Esophagus squamous epithelium (tissue), 5 donors: ENCODE measurements at regions not wholly inside any gene's neighbourhood (a gene's known extent, or its start where the extent isn't known, plus 50 kb on each side); places are given as distances from the start of the nearest gene placed in this dataset.

ENCODE experiments used
- DNase-seq: peaks from one replicate; lab custom pipeline; 2025; lab: John Stamatoyannopoulos, UW
- H3K27ac ChIP-seq, 4 donors: fragments of 200-600 bp; sonication (generic); one replicate each; pipeline ENCODE4 v1.5.1; 2016 to 2019; ENCODE audit warnings: mild to moderate bottlenecking in 1 of 4
- H3K27me3 ChIP-seq, 4 donors: fragments of 200-600 bp; sonication (generic); 1 replicate in 3 of 4; 2 replicates in 1 of 4; pipeline versions ENCODE4 v1.5.1 to v1.6.0; 2017 to 2021; ENCODE audit warnings: antibody characterized with exemption in 1 of 4
- H3K36me3 ChIP-seq, 3 donors: fragments of 200-600 bp; sonication (generic); one replicate each; pipeline ENCODE4 v1.5.1; 2016 to 2019
- H3K4me1 ChIP-seq, 3 donors: fragments of 200-600 bp; sonication (generic); one replicate each; pipeline ENCODE4 v1.5.1; 2017 to 2019
- H3K4me3 ChIP-seq, 4 donors: fragments of 200-600 bp; sonication (generic); 1 replicate in 3 of 4; 2 replicates in 1 of 4; pipeline ENCODE4 v1.5.1; 2016 to 2019; ENCODE audit warnings: mild to moderate bottlenecking in 2 of 4, moderate library complexity in 1 of 4
- H3K9me3 ChIP-seq, 3 donors: fragments of 200-600 bp; sonication (generic); one replicate each; pipeline ENCODE4 v1.5.1; 2016 to 2019
- CTCF ChIP-seq, 6 experiments: fragments of 450-650 bp in 4 of 6; fragments of 200-600 bp in 2 of 6; sonication (generic) in 2 of 6; IDR thresholded peaks; one replicate each; pipeline ENCODE4 v1.5.1; 2016 to 2019; ENCODE audit warnings: antibody characterized with exemption in 6 of 6, mild to moderate bottlenecking in 4 of 6, moderate library complexity in 4 of 6
- POLR2A ChIP-seq, 4 donors: fragments of 450-650 bp; IDR thresholded peaks; one replicate each; pipeline ENCODE4 v1.6.1; 2017; ENCODE audit warnings: antibody characterized with exemption in 4 of 4, mild to moderate bottlenecking in 4 of 4, moderate library complexity in 3 of 4
- WGBS, 2 donors: methylation state at CpG; one replicate each; pipeline ENCODE4 v1.1.5; 2018; 5-methylcytosine and 5-hydroxymethylcytosine counted together
- intact Hi-C: fragments of 100-400 bp; cut with DNase I; formaldehyde crosslinking; loops from one replicate; pipeline ENCODE4 v1.15.0; 2022
- donor health status: DM: yes; HTN: yes; CAD: no.

- H3K27ac ChIP-seq = no peak overlapping the region
- TF ChIP-seq CTCF (IDR thresholded peaks at IDR 0.05) (no peak), POLR2A (IDR thresholded peaks at IDR 0.05) (no peak)
- H3K4me3 ChIP-seq = no peak overlapping the region
- intact Hi-C loops = no loop called here
- no peak for DNase-seq
- no peaks in the 10 kb centered on the region for H3K9me3 ChIP-seq
- H3K4me1 ChIP-seq = no peaks in the 10 kb centered on the region
- whole genome bisulfite sequencing, 2 donors = 54 to 55% methylated on average over 4 of the region's 4 CpGs
- H3K27me3 ChIP-seq = no peaks in the 10 kb centered on the region
- no peaks in the 10 kb centered on the region for H3K36me3 ChIP-seq
Measured at GRCh38 chr15:87639305-87640011, 617.1 kb downstream of the NTRK3 start.

- Histone ChIP-seq H3K9me3 (no peaks in the 10 kb centered on the region), H3K36me3 (no peaks in the 10 kb centered on the region), H3K4me1 (no peaks in the 10 kb centered on the region), H3K27ac (no peak overlapping the region), H3K4me3 (no peak overlapping the region), H3K27me3 (no peaks in the 10 kb centered on the region)
- WGBS, 2 donors = 44 to 58% methylated on average over 3 of the region's 3 CpGs
- no peak for DNase-seq
- TF ChIP-seq CTCF (IDR thresholded peaks at IDR 0.05) (no peak), POLR2A (IDR thresholded peaks at IDR 0.05) (no peak)
- intact Hi-C loops = no loop called here
Measured at GRCh38 chr15:87638554-87639083, 617.9 kb downstream of the NTRK3 start.

GRCh38 chr15:87634361-87634760 is 622.2 kb downstream of the NTRK3 start:
- intact Hi-C loops = no loop called here

GRCh38 chr15:87633525-87633924 is 623.0 kb downstream of the NTRK3 start:
- Histone ChIP-seq H3K4me1 (no peaks in the 10 kb centered on the region), H3K27ac (no peak overlapping the region), H3K27me3 (no peaks in the 10 kb centered on the region), H3K9me3 (no peaks in the 10 kb centered on the region), H3K4me3 (no peak overlapping the region), H3K36me3 (no peaks in the 10 kb centered on the region)
- no peak for DNase-seq
- intact Hi-C loops = no loop called here
- WGBS, 2 donors = 50 to 80% methylated on average over 1 of the region's 1 CpG
- TF ChIP-seq POLR2A (IDR thresholded peaks at IDR 0.05) (no peak), CTCF (IDR thresholded peaks at IDR 0.05) (no peak)

More at GRCh38 chr15:87634361-87634760, 622.2 kb downstream of the NTRK3 start:
- Histone ChIP-seq H3K9me3 (no peaks in the 10 kb centered on the region), H3K4me1 (no peaks in the 10 kb centered on the region), H3K36me3 (no peaks in the 10 kb centered on the region), H3K27me3 (no peaks in the 10 kb centered on the region), H3K4me3 (no peak overlapping the region), H3K27ac (no peak overlapping the region)
- DNase-seq = no peak
- no peak for TF ChIP-seq CTCF (IDR thresholded peaks at IDR 0.05)
- no peak for TF ChIP-seq POLR2A (IDR thresholded peaks at IDR 0.05)
- 83 to 85% methylated on average over 1 of the region's 1 CpG for WGBS, 2 donors

GRCh38 chr15:87632364-87632763 is 624.2 kb downstream of the NTRK3 start:
- Histone ChIP-seq H3K36me3 (no peaks in the 10 kb centered on the region), H3K27me3 (no peaks in the 10 kb centered on the region), H3K9me3 (no peaks in the 10 kb centered on the region), H3K27ac (no peak overlapping the region), H3K4me1 (no peaks in the 10 kb centered on the region), H3K4me3 (no peak overlapping the region)
- intact Hi-C loops = no loop called here
- DNase-seq = no peak
- TF ChIP-seq CTCF (IDR thresholded peaks at IDR 0.05) (no peak), POLR2A (IDR thresholded peaks at IDR 0.05) (no peak)
